H1 (cell line): ENCODE measurements at regions not wholly inside any gene's neighbourhood (a gene's known extent, or its start where the extent isn't known, plus 50 kb on each side); places are given as distances from the start of the nearest gene placed in this dataset.

Experiments used
- CTCF ChIA-PET: fragments of 300-600 bp; sonication (Branson Sonifier 250); formaldehyde crosslinking; loops from one replicate; lab custom pipeline; 2021; ENCODE audit not compliant: partially characterized antibody; lab: Charles Lee
- POLR2A ChIA-PET: fragments of 300-600 bp; sonication (Branson Sonifier 250); formaldehyde crosslinking; loops from one replicate; lab custom pipeline; 2021; ENCODE audit warnings: inconsistent platforms; ENCODE audit not compliant: partially characterized antibody; lab: Charles Lee
- DNase-seq, 2 experiments: peaks; one replicate each; pipeline versions ENCODE4 v3.0.0 to v3.0.0-alpha.2; 2010 to 2022; ENCODE audit warnings: low spot score in 2 of 2, low read depth in 1 of 2, mixed read lengths in 1 of 2
- FAIRE-seq: peaks from 2 replicates; lab custom pipeline; 2011; peaks lifted over from hg19 to GRCh38; lab: Jason Lieb, UNC
- H2AFZ ChIP-seq: 2 replicates; pipeline ENCODE4 v1.8.1; 2012; ENCODE audit warnings: low read length, inconsistent platforms
- H2AK5ac ChIP-seq: 2 replicates; pipeline ENCODE4 v1.6.1; 2013; ENCODE audit warnings: low read depth, low read length
- H2BK120ac ChIP-seq: replicated peaks from 2 replicates; pipeline ENCODE3; 2013; ENCODE audit warnings: low read depth, low read length, inconsistent platforms
- H2BK12ac ChIP-seq: 2 replicates; pipeline ENCODE4 v1.6.1; 2013; ENCODE audit warnings: low read depth, low read length
- H2BK15ac ChIP-seq: 2 replicates; pipeline ENCODE4 v1.6.1; 2013; ENCODE audit warnings: low read length
- H2BK20ac ChIP-seq: 2 replicates; pipeline ENCODE4 v1.6.1; 2013; ENCODE audit warnings: low read length
- H2BK5ac ChIP-seq: 2 replicates; pipeline ENCODE4 v1.6.1; 2013; ENCODE audit warnings: low read depth, low read length
- H3K14ac ChIP-seq: 2 replicates; pipeline ENCODE4 v1.6.1; 2013; ENCODE audit warnings: inconsistent platforms; ENCODE audit not compliant: insufficient read length
- H3K18ac ChIP-seq: 2 replicates; pipeline ENCODE4 v1.6.1; 2013; ENCODE audit warnings: low read length; ENCODE audit errors: extremely low read depth
- H3K23ac ChIP-seq: 2 replicates; pipeline ENCODE4 v1.6.1; 2013; ENCODE audit warnings: inconsistent platforms; ENCODE audit not compliant: insufficient read length
- H3K23me2 ChIP-seq: 2 replicates; pipeline ENCODE4 v1.6.1; 2013; ENCODE audit warnings: low read depth, low read length
- H3K27ac ChIP-seq: 2 replicates; pipeline ENCODE4 v1.6.1; 2011; ENCODE audit warnings: low read depth, low read length, inconsistent platforms
- H3K27me3 ChIP-seq, 4 experiments: replicated peaks in 1 of 4; 1 replicate in 1 of 4; 2 replicates in 3 of 4; pipeline versions ENCODE4 v1.6.1 to v1.8.1; 2011 to 2013; ENCODE audit warnings: low read length in 3 of 4, mild to moderate bottlenecking in 3 of 4, inconsistent platforms in 2 of 4, mixed read lengths in 2 of 4, moderate library complexity in 1 of 4; ENCODE audit not compliant: control insufficient read depth in 3 of 4, insufficient read depth in 3 of 4; ENCODE audit errors: extremely low read depth in 1 of 4
- H3K36me3 ChIP-seq, 4 experiments: 2 replicates each; pipeline versions ENCODE4 v1.6.1 to v1.8.1; 2011 to 2013; ENCODE audit warnings: mild to moderate bottlenecking in 4 of 4, low read length in 3 of 4, moderate library complexity in 2 of 4, control low read depth in 1 of 4, inconsistent platforms in 1 of 4; ENCODE audit not compliant: insufficient read depth in 4 of 4, control insufficient read depth in 2 of 4
- H3K4ac ChIP-seq: replicated peaks from 2 replicates; pipeline ENCODE3; 2013; ENCODE audit warnings: low read length, low read depth, mixed read lengths, inconsistent platforms; ENCODE audit not compliant: insufficient read length
- H3K4me1 ChIP-seq, 4 experiments: replicated peaks in 1 of 4; 1 replicate in 1 of 4; 2 replicates in 3 of 4; pipeline versions ENCODE4 v1.6.1 to v1.8.1; 2011 to 2013; ENCODE audit warnings: low read length in 3 of 4, inconsistent platforms in 2 of 4, mixed read lengths in 1 of 4; ENCODE audit not compliant: insufficient read depth in 4 of 4, control insufficient read depth in 3 of 4
- H3K4me2 ChIP-seq, 2 experiments: 2 replicates each; pipeline versions ENCODE4 v1.6.1 to v1.8.1; 2011 to 2013; ENCODE audit warnings: low read depth in 2 of 2, low read length in 2 of 2, control low read depth in 1 of 2, inconsistent platforms in 1 of 2, mild to moderate bottlenecking in 1 of 2; ENCODE audit not compliant: insufficient read depth in 1 of 2
- H3K4me3 ChIP-seq, 4 experiments: fragments of 200-600, 300-600 bp in 1 of 4; sonication (generic), shearing (Covaris generic), sonication (Bioruptor Twin) in 1 of 4; 2 replicates each; pipeline versions ENCODE4 v1.5.1 to v1.8.1; 2011 to 2016; ENCODE audit warnings: low read length in 4 of 4, low read depth in 3 of 4, control low read depth in 2 of 4, inconsistent platforms in 2 of 4, mild to moderate bottlenecking in 2 of 4, mixed read lengths in 1 of 4, moderate library complexity in 1 of 4; ENCODE audit not compliant: insufficient read depth in 2 of 4; ENCODE audit errors: extremely low read depth in 1 of 4
- H3K56ac ChIP-seq: replicated peaks from 2 replicates; pipeline ENCODE3; 2013; ENCODE audit warnings: low read depth, mild to moderate bottlenecking, mixed read lengths, low read length, inconsistent platforms; ENCODE audit not compliant: insufficient read length
- H3K79me1 ChIP-seq: 2 replicates; pipeline ENCODE4 v1.6.1; 2013; ENCODE audit warnings: low read depth, low read length, control low read depth
- H3K79me2 ChIP-seq, 2 experiments: 2 replicates each; pipeline versions ENCODE4 v1.6.1 to v1.8.1; 2012 to 2013; ENCODE audit warnings: low read length in 2 of 2, mild to moderate bottlenecking in 2 of 2, inconsistent platforms in 1 of 2; ENCODE audit not compliant: insufficient read depth in 2 of 2, control insufficient read depth in 1 of 2
- H3K9ac ChIP-seq, 4 experiments: replicated peaks in 1 of 4; 1 replicate in 1 of 4; 2 replicates in 3 of 4; pipeline versions ENCODE4 v1.6.1 to v1.8.1; 2011 to 2013; ENCODE audit warnings: low read depth in 3 of 4, low read length in 3 of 4, control low read depth in 2 of 4, mild to moderate bottlenecking in 2 of 4, moderate library complexity in 2 of 4, inconsistent platforms in 1 of 4; ENCODE audit errors: extremely low read depth in 1 of 4
- H3K9me3 ChIP-seq, 2 experiments: 2 replicates each; pipeline versions ENCODE4 v1.6.1 to v1.8.1; 2012 to 2013; ENCODE audit warnings: mild to moderate bottlenecking in 2 of 2, moderate library complexity in 2 of 2, control low read depth in 1 of 2, inconsistent platforms in 1 of 2, low read depth in 1 of 2, low read length in 1 of 2, mixed read lengths in 1 of 2; ENCODE audit not compliant: insufficient read depth in 2 of 2
- H4K20me1 ChIP-seq, 2 experiments: replicated peaks in 1 of 2; 2 replicates each; pipeline versions ENCODE3 to v1.8.1; 2011 to 2013; ENCODE audit warnings: inconsistent platforms in 2 of 2, low read length in 2 of 2, mild to moderate bottlenecking in 1 of 2; ENCODE audit not compliant: insufficient read depth in 2 of 2, control insufficient read depth in 1 of 2
- H4K5ac ChIP-seq: 2 replicates; pipeline ENCODE4 v1.6.1; 2013; ENCODE audit warnings: low read length, low read depth, mixed read lengths, inconsistent platforms; ENCODE audit not compliant: insufficient read length
- H4K8ac ChIP-seq: 2 replicates; pipeline ENCODE4 v1.8.0; 2013; ENCODE audit warnings: mild to moderate bottlenecking, moderate library complexity, low read length, inconsistent platforms; ENCODE audit not compliant: insufficient read depth; ENCODE audit errors: extremely low read depth
- H4K91ac ChIP-seq: replicated peaks from 2 replicates; pipeline ENCODE3; 2013; ENCODE audit warnings: low read length, mixed read lengths, inconsistent platforms; ENCODE audit not compliant: insufficient read length
- ASH2L ChIP-seq: fragments of 200-600, 300-600 bp; sonication (generic); IDR thresholded peaks from one replicate; pipeline ENCODE4 v1.7.1; 2017; ENCODE audit warnings: low read length
- GTF2F1 ChIP-seq: IDR thresholded peaks from 2 replicates; pipeline ENCODE4 v1.6.1; 2012; ENCODE audit warnings: low read depth, low read length, improper control_type of control experiment, borderline replicate concordance
- KDM4A ChIP-seq: IDR thresholded peaks from one replicate; pipeline ENCODE4 v1.7.1; 2012; ENCODE audit warnings: low read depth, mild to moderate bottlenecking, moderate library complexity, low read length, inconsistent platforms; ENCODE audit not compliant: severe bottlenecking
- TCF12 ChIP-seq: IDR thresholded peaks from 2 replicates; pipeline ENCODE4 v1.6.1; 2011; ENCODE audit warnings: low read depth, mild to moderate bottlenecking, low read length
- TEAD4 ChIP-seq: IDR thresholded peaks from 2 replicates; pipeline ENCODE4 v1.6.1; 2012; ENCODE audit warnings: low read depth, low read length, inconsistent platforms, mixed read lengths
- WGBS, 2 experiments: shearing (Covaris generic) in 1 of 2; methylation state at CpG; one replicate each; pipeline versions ENCODE4 v1.1.6 to v1.1.7; 2013 to 2015; ENCODE audit warnings: low lambda C conversion rate in 2 of 2, mixed read lengths in 2 of 2, inconsistent platforms in 1 of 2, low coverage in 1 of 2, missing lambda C conversion rate in 1 of 2; ENCODE audit not compliant: insufficient replicate concordance in 2 of 2, insufficient coverage in 1 of 2, insufficient read length in 1 of 2; ENCODE audit errors: extremely low coverage in 1 of 2, missing lambda C conversion rate in 1 of 2; 5-methylcytosine and 5-hydroxymethylcytosine counted together
- TF ChIP-seq, protein P1 (sequence below): IDR thresholded peaks from 2 replicates; pipeline ENCODE4 v1.6.1; 2012; ENCODE audit warnings: inconsistent platforms

- Histone ChIP-seq H2AFZ (no peak overlapping the region), H4K20me1 (no peaks in the 10 kb centered on the region), H3K79me1 (no peaks in the 10 kb centered on the region), H4K5ac (no peak overlapping the region), H3K56ac (no peak overlapping the region), H2BK20ac (peak overlapping the region; percentile 24; the same call in 1 of the 2 replicates), H3K4me2 (no peak overlapping the region), H3K14ac (no peak overlapping the region), H3K9ac (no peak overlapping the region), H2BK15ac (no peak overlapping the region), H4K91ac (peak overlapping the region; percentile 66), H2BK5ac (peak overlapping the region; percentile 76; the same call in 1 of the 2 replicates), H3K4me1 (peaks cover 0 to 9% (median 4%) of the 10 kb centered on the region in 4 experiments; a peak in 5 of 7 replicates), H3K79me2 (no peaks in the 10 kb centered on the region), H3K4ac (peak overlapping the region; percentile 81), H3K27me3 (no peaks in the 10 kb centered on the region), H3K36me3 (no peaks in the 10 kb centered on the region), H2BK120ac (peak overlapping the region; percentile 84), H3K27ac (no peak overlapping the region), H3K23ac (no peak overlapping the region), H3K23me2 (no peaks in the 10 kb centered on the region), H2AK5ac (peak overlapping the region; percentile 18; the same call in 1 of the 2 replicates), H3K4me3 (no peak overlapping the region), H2BK12ac (peak overlapping the region; percentile 64), H4K8ac (no peak overlapping the region), H3K18ac (peak overlapping the region; percentile 55), H3K9me3 (no peaks in the 10 kb centered on the region)
- FAIRE-seq (peak; percentile 45), DNase-seq (peak in 1 of 2 experiments; percentile 27)
- 65% methylated on average over 10 of the region's 10 CpGs; no CpG with 5 or more reads in 1 of the 2 experiments for whole genome bisulfite sequencing, 2 experiments
- POLR2A ChIA-PET = interaction anchor here (0.7 kb wide), 1 partner anchor 14 kb away, joined by 4 read pairs; no protein-coding TSS in a partner anchor
- CTCF ChIA-PET = interaction anchor here (0.7 to 2.1 kb wide), 6 partner anchors 12 to 113 kb away, joined by 3 to 10 read pairs (median 4); no protein-coding TSS in a partner anchor
- TF ChIP-seq TEAD4 (peak; percentile 85), GTF2F1 (no peak), TCF12 (peak; percentile 69), KDM4A (no peak), ASH2L (peak; percentile 44)
- TF ChIP-seq, protein P1, sequence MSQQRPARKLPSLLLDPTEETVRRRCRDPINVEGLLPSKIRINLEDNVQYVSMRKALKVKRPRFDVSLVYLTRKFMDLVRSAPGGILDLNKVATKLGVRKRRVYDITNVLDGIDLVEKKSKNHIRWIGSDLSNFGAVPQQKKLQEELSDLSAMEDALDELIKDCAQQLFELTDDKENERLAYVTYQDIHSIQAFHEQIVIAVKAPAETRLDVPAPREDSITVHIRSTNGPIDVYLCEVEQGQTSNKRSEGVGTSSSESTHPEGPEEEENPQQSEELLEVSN = peak; percentile 21; the same call in 1 of the 2 replicates
These were observed 124.7 kb upstream of the SDK1 start for GRCh38 chr7:3176112-3177000.
